GM19023 (cell line): ENCODE measurements at regions not wholly inside any gene's neighbourhood (a gene's known extent, or its start where the extent isn't known, plus 50 kb on each side); places are given as distances from the start of the nearest gene placed in this dataset.

Experiments
- ATAC-seq: cut with Tn5 transposase; IDR thresholded peaks from one replicate; pipeline ENCODE4 v1.9.1; 2021; ENCODE audit warnings: mild to moderate bottlenecking, moderate library complexity; ENCODE audit not compliant: unreplicated experiment

- ATAC-seq, result no peak
These were observed 109.4 kb upstream of the MYL2 start for GRCh38 chr12:111029732-111030131.

- no peak for ATAC-seq
These were observed 108.9 kb upstream of the MYL2 start for GRCh38 chr12:111029305-111029704.

- no peak for ATAC-seq
These were observed 108.5 kb upstream of the MYL2 start for GRCh38 chr12:111028830-111029229.

GRCh38 chr12:111027431-111027830, 107.1 kb upstream of the MYL2 start:
- ATAC-seq, result no peak

GRCh38 chr12:111025792-111026430, 105.5 kb upstream of the MYL2 start:
- no peak for ATAC-seq

- no peak for ATAC-seq
These were observed 104.9 kb upstream of the MYL2 start for GRCh38 chr12:111025301-111025700.

- ATAC-seq, result peak; percentile 54
These were observed 103.9 kb upstream of the MYL2 start for GRCh38 chr12:111024205-111024801.

- ATAC-seq, result no peak
These were observed 102.0 kb upstream of the MYL2 start for GRCh38 chr12:111022386-111022785.

- no peak for ATAC-seq
These were observed 94.2 kb upstream of the MYL2 start for GRCh38 chr12:111014547-111014946.

GRCh38 chr12:111012918-111013317, 92.5 kb upstream of the MYL2 start:
- ATAC-seq, result no peak

- ATAC-seq, result no peak
These were observed 91.7 kb upstream of the MYL2 start for GRCh38 chr12:111011999-111012600.

GRCh38 chr12:111010916-111011657, 90.7 kb upstream of the MYL2 start:
- ATAC-seq, result no peak

- ATAC-seq, result no peak
These were observed 89.7 kb upstream of the MYL2 start for GRCh38 chr12:111010061-111010460.

GRCh38 chr12:111006621-111007020, 86.2 kb upstream of the MYL2 start:
- ATAC-seq, result no peak

- no peak for ATAC-seq
These were observed 78.6 kb upstream of the MYL2 start for GRCh38 chr12:110998971-110999370.

GRCh38 chr12:110998165-110998564, 77.8 kb upstream of the MYL2 start:
- ATAC-seq, result no peak

- no peak for ATAC-seq
These were observed 76.0 kb upstream of the MYL2 start for GRCh38 chr12:110996415-110996814.

GRCh38 chr12:110995615-110996014, 75.2 kb upstream of the MYL2 start:
- ATAC-seq, result no peak

GRCh38 chr12:110995016-110995415, 74.6 kb upstream of the MYL2 start:
- ATAC-seq, result no peak

GRCh38 chr12:110993434-110993833, 73.1 kb upstream of the MYL2 start:
- no peak for ATAC-seq

- no peak for ATAC-seq
These were observed 72.5 kb upstream of the MYL2 start for GRCh38 chr12:110992909-110993308.

- ATAC-seq, result no peak
These were observed 63.4 kb upstream of the MYL2 start for GRCh38 chr12:110983811-110984210.
